Gastrocnemius medialis (tissue), 4 donors: ENCODE measurements at regions not wholly inside any gene's neighbourhood (a gene's known extent, or its start where the extent isn't known, plus 50 kb on each side); places are given as distances from the start of the nearest gene placed in this dataset.

Source experiments
- ATAC-seq, 2 donors: fragments of 150-250 bp; one replicate each; pipeline ENCODE4 v1.9.1; 2016
- DNase-seq, 2 donors: peaks; one replicate each; pipeline ENCODE4 v3.0.0-alpha.2; 2019
- H3K27ac ChIP-seq, 4 donors: fragments of 200-600 bp; sonication (generic); 1 replicate in 1 of 4; 2 replicates in 3 of 4; pipeline ENCODE4 v1.5.1; 2016 to 2018; ENCODE audit warnings: mild to moderate bottlenecking in 2 of 4, moderate library complexity in 1 of 4
- H3K27me3 ChIP-seq, 3 donors: fragments of 200-600 bp; sonication (generic) in 2 of 3; 1 replicate in 1 of 3; 2 replicates in 2 of 3; pipeline versions ENCODE4 v1.5.1 to v1.6.0; 2016 to 2019; ENCODE audit warnings: mild to moderate bottlenecking in 1 of 3, moderate library complexity in 1 of 3
- H3K36me3 ChIP-seq, 2 donors: fragments of 200-600 bp; sonication (generic) in 1 of 2; one replicate each; pipeline ENCODE4 v1.5.1; 2017 to 2018
- H3K4me1 ChIP-seq, 2 donors: fragments of 200-600 bp; sonication (generic) in 1 of 2; one replicate each; pipeline ENCODE4 v1.5.1; 2016 to 2017; ENCODE audit warnings: mild to moderate bottlenecking in 2 of 2
- H3K4me3 ChIP-seq, 4 donors: fragments of 200-600 bp; sonication (generic) in 3 of 4; 1 replicate in 1 of 4; 2 replicates in 3 of 4; pipeline ENCODE4 v1.5.1; 2016 to 2019; ENCODE audit warnings: mild to moderate bottlenecking in 2 of 4
- H3K9me3 ChIP-seq, 3 donors: fragments of 200-600 bp; sonication (generic) in 2 of 3; 1 replicate in 1 of 3; 2 replicates in 2 of 3; pipeline ENCODE4 v1.5.1; 2016 to 2019
- CTCF ChIP-seq, 5 experiments: fragments of 450-650 bp in 3 of 5; fragments of 200-600 bp in 2 of 5; sonication (generic) in 2 of 5; IDR thresholded peaks in 4 of 5; conservative IDR thresholded peaks in 1 of 5; 1 replicate in 4 of 5; 2 replicates in 1 of 5; pipeline ENCODE4 v1.5.1; 2016 to 2019; ENCODE audit warnings: antibody characterized with exemption in 5 of 5, mild to moderate bottlenecking in 3 of 5, moderate library complexity in 3 of 5
- POLR2A ChIP-seq, 2 donors: fragments of 450-650 bp; IDR thresholded peaks; one replicate each; pipeline ENCODE4 v1.6.1; 2017; ENCODE audit warnings: antibody characterized with exemption in 2 of 2, mild to moderate bottlenecking in 2 of 2, moderate library complexity in 2 of 2
- in situ Hi-C, 4 donors: fragments of 200-750 bp; cut with MboI; loops; one replicate each; pipeline versions ENCODE4 v1.15.0 to v1.8.0; 2017; ENCODE audit warnings: low sequenced_read_pairs in 4 of 4
- intact Hi-C: fragments of 100-400 bp; cut with DNase I; formaldehyde crosslinking; loops from one replicate; pipeline ENCODE4 v1.15.1; 2023; ENCODE audit warnings: low total_unique reads

- Histone ChIP-seq H3K4me1 (peaks cover 0 to 3% of the 10 kb centered on the region in 2 donors), H3K27me3 (no peaks in the 10 kb centered on the region), H3K9me3 (no peaks in the 10 kb centered on the region), H3K4me3 (no peak overlapping the region), H3K27ac (no peak overlapping the region), H3K36me3 (no peaks in the 10 kb centered on the region)
- in situ Hi-C loops (no loop called here), intact Hi-C loops (no loop called here)
- DNase-seq (no peak), ATAC-seq (no peak)
- TF ChIP-seq CTCF (IDR thresholded peaks at IDR 0.05 in 4 of 5, conservative IDR thresholded peaks at IDR 0.05 in 1 of 5) (no peak), POLR2A (IDR thresholded peaks at IDR 0.05) (no peak)
Measured at GRCh38 chr17:5840811-5841446, 229.2 kb upstream of the WSCD1 start.

- H3K9me3 ChIP-seq = no peaks in the 10 kb centered on the region
- in situ Hi-C loops = no loop called here
Measured at GRCh38 chr17:5841862-5842261, 228.3 kb upstream of the WSCD1 start.

GRCh38 chr17:5843366-5844026, 226.7 kb upstream of the WSCD1 start:
- in situ Hi-C loops (no loop called here), intact Hi-C loops (no loop called here)
- no peak for ATAC-seq
- Histone ChIP-seq H3K9me3 (no peaks in the 10 kb centered on the region), H3K4me3 (no peak overlapping the region), H3K27me3 (no peaks in the 10 kb centered on the region), H3K36me3 (no peaks in the 10 kb centered on the region), H3K27ac (no peak overlapping the region), H3K4me1 (peaks cover 0 to 3% of the 10 kb centered on the region in 2 donors)
- no peak for DNase-seq
- TF ChIP-seq POLR2A (IDR thresholded peaks at IDR 0.05) = no peak
- TF ChIP-seq CTCF (IDR thresholded peaks at IDR 0.05 in 4 of 5, conservative IDR thresholded peaks at IDR 0.05 in 1 of 5) = no peak

More at GRCh38 chr17:5841862-5842261, 228.3 kb upstream of the WSCD1 start:
- Histone ChIP-seq H3K4me3 (no peak overlapping the region), H3K27me3 (no peaks in the 10 kb centered on the region), H3K4me1 (peaks cover 0 to 3% of the 10 kb centered on the region in 2 donors), H3K27ac (no peak overlapping the region), H3K36me3 (no peaks in the 10 kb centered on the region)
- TF ChIP-seq CTCF (IDR thresholded peaks at IDR 0.05 in 4 of 5, conservative IDR thresholded peaks at IDR 0.05 in 1 of 5) = no peak
- no peak for TF ChIP-seq POLR2A (IDR thresholded peaks at IDR 0.05)
- intact Hi-C loops = no loop called here
- no peak for DNase-seq
- no peak for ATAC-seq

- in situ Hi-C loops (no loop called here), intact Hi-C loops (no loop called here)
- no peaks in the 10 kb centered on the region for H3K9me3 ChIP-seq
- ATAC-seq = no peak
- no peaks in the 10 kb centered on the region for H3K27me3 ChIP-seq
- DNase-seq = no peak
- H3K4me3 ChIP-seq = no peak overlapping the region
- TF ChIP-seq CTCF (IDR thresholded peaks at IDR 0.05 in 4 of 5, conservative IDR thresholded peaks at IDR 0.05 in 1 of 5) (no peak), POLR2A (IDR thresholded peaks at IDR 0.05) (no peak)
- H3K27ac ChIP-seq = no peak overlapping the region
- no peaks in the 10 kb centered on the region for H3K36me3 ChIP-seq
- H3K4me1 ChIP-seq = peaks cover 0 to 3% of the 10 kb centered on the region in 2 donors
Measured at GRCh38 chr17:5846001-5846400, 224.2 kb upstream of the WSCD1 start.
